ENCODE measurements at regions not wholly inside any gene's neighbourhood (a gene's known extent, or its start where the extent isn't known, plus 50 kb on each side); places are given as distances from the start of the nearest gene placed in this dataset.

DNA sequence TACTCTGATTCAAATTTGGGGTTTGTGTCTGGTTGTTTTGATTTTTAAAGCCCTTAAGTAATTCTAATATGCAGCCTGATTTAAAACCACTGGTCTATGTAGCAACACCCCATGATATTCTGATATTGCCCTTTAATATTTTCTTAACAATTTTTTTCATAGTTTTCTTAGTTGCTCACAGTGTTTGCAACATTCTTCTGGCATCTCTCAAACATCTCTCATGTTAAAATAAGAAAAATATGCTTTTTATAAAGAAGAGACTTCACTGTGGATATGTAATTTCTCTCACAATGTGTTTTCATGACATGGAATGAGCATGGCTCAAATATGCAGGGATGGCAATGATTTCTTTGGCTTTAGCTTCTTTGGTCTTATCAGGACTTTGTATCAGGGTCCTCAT lies 183.7 kb downstream of the TAF11L14 start:
- TF ChIP-seq CTCF (IDR thresholded peaks at IDR 0.05) (no peak), POLR2A (IDR thresholded peaks at IDR 0.05) (no peak)

Data from adrenal gland (tissue), 5 donors.